Ovary (tissue), 7 donors: ENCODE measurements at regions not wholly inside any gene's neighbourhood (a gene's known extent, or its start where the extent isn't known, plus 50 kb on each side); places are given as distances from the start of the nearest gene placed in this dataset.

ENCODE experiments used
- DNase-seq, 5 donors: peaks; one replicate each; pipeline ENCODE4 v3.0.0-alpha.2; 2019 to 2020
- H3K27ac ChIP-seq, 2 donors: fragments of 200-600 bp; one replicate each; pipeline versions ENCODE4 v1.5.1 to v1.8.0; 2019 to 2022
- H3K27me3 ChIP-seq: fragments of 200-600 bp; one replicate; pipeline ENCODE4 v1.8.0; 2022
- H3K36me3 ChIP-seq: fragments of 200-600 bp; sonication (generic); one replicate; pipeline ENCODE4 v1.5.1; 2019
- H3K4me1 ChIP-seq: one replicate; pipeline ENCODE4 v1.8.1; 2013; ENCODE audit warnings: mild to moderate bottlenecking, moderate library complexity; ENCODE audit not compliant: insufficient read depth
- H3K4me3 ChIP-seq: fragments of 200-600 bp; sonication (generic); one replicate; pipeline ENCODE4 v1.5.1; 2017
- H3K9me3 ChIP-seq, 2 donors: fragments of 200-600 bp in 1 of 2; sonication (generic) in 1 of 2; one replicate each; pipeline versions ENCODE4 v1.5.1 to v1.8.1; 2013 to 2019; ENCODE audit warnings: mild to moderate bottlenecking in 1 of 2, moderate library complexity in 1 of 2
- CTCF ChIP-seq, 3 donors: fragments of 450-650 bp in 2 of 3; fragments of 200-600 bp in 1 of 3; IDR thresholded peaks; one replicate each; pipeline versions ENCODE4 v1.5.1 to v1.8.0; 2016 to 2022; ENCODE audit warnings: antibody characterized with exemption in 3 of 3, mild to moderate bottlenecking in 1 of 3
- EP300 ChIP-seq: sonication (generic); formaldehyde crosslinking; IDR thresholded peaks from one replicate; pipeline ENCODE4 v1.6.1; 2017; ENCODE audit warnings: antibody characterized with exemption
- POLR2A ChIP-seq: fragments of 450-650 bp; IDR thresholded peaks from one replicate; pipeline ENCODE4 v1.6.1; 2017; ENCODE audit warnings: antibody characterized with exemption, mild to moderate bottlenecking, moderate library complexity
- WGBS, 3 donors: extraction: QIAGEN DNeasy Blood & Tissue Kit in 1 of 3; methylation state at CpG; one replicate each; pipeline versions ENCODE4 v1.1.5 to v1.1.7; 2013 to 2017; 5-methylcytosine and 5-hydroxymethylcytosine counted together
- intact Hi-C, 4 donors: fragments of 100-400 bp; cut with DNase I; formaldehyde crosslinking; loops; one replicate each; pipeline versions ENCODE4 v1.11.0 to v1.15.1; 2022 to 2023
- donor health status: DM: no; HTN: no; CAD: no; lungs with moderate emphysema.
- donor health status: DM: no; HTN: no; CAD: no.
- donor health status: Bipolar disorder and iron deficiency.
- donor health status: DM: no; HTN: no; CAD: no.
- donor health status: DM: yes; HTN: yes; CAD: no.

GRCh38 chr5:17089690-17090089 lies 127.7 kb upstream of the BASP1 start:
- Histone ChIP-seq H3K36me3 (no peaks in the 10 kb centered on the region), H3K27me3 (no peaks in the 10 kb centered on the region), H3K4me3 (no peak overlapping the region), H3K4me1 (no peaks in the 10 kb centered on the region), H3K27ac (no peak overlapping the region), H3K9me3 (no peaks in the 10 kb centered on the region)
- intact Hi-C loops = loop anchor here in 1 of 4 donors (10.0 kb wide), 1 partner anchor 95 kb away; no protein-coding TSS in a partner anchor
- WGBS, 3 donors = 92 to 96% (median 93%) methylated on average over 2 of the region's 2 CpGs
- TF ChIP-seq POLR2A (no peak), EP300 (no peak), CTCF (IDR thresholded peaks at IDR 0.05) (no peak)
- no peak for DNase-seq

- Histone ChIP-seq H3K27me3 (no peaks in the 10 kb centered on the region), H3K9me3 (no peaks in the 10 kb centered on the region), H3K4me1 (no peaks in the 10 kb centered on the region), H3K4me3 (no peak overlapping the region), H3K36me3 (no peaks in the 10 kb centered on the region), H3K27ac (no peak overlapping the region)
- intact Hi-C loops = no loop called here
- TF ChIP-seq EP300 (no peak), CTCF (IDR thresholded peaks at IDR 0.05) (no peak), POLR2A (no peak)
- no peak for DNase-seq
- WGBS, 3 donors = 93 to 96% (median 95%) methylated on average over 5 of the region's 5 CpGs
Measured at GRCh38 chr5:17090839-17091238, 126.6 kb upstream of the BASP1 start.

- TF ChIP-seq EP300 (no peak), CTCF (IDR thresholded peaks at IDR 0.05) (no peak), POLR2A (no peak)
- H3K27me3 ChIP-seq = no peaks in the 10 kb centered on the region
- no peaks in the 10 kb centered on the region for H3K36me3 ChIP-seq
- no peak for DNase-seq
- intact Hi-C loops = no loop called here
- H3K9me3 ChIP-seq = no peaks in the 10 kb centered on the region
- H3K4me1 ChIP-seq = no peaks in the 10 kb centered on the region
- no peak overlapping the region for H3K4me3 ChIP-seq
- WGBS, 3 donors = 50 to 63% (median 59%) methylated on average over 7 of the region's 7 CpGs
- no peak overlapping the region for H3K27ac ChIP-seq
Measured at GRCh38 chr5:17094830-17095229, 122.6 kb upstream of the BASP1 start.

GRCh38 chr5:17096952-17097695 lies 120.3 kb upstream of the BASP1 start:
- no peaks in the 10 kb centered on the region for H3K9me3 ChIP-seq
- H3K4me1 ChIP-seq = no peaks in the 10 kb centered on the region
- WGBS, 3 donors = 62 to 73% (median 69%) methylated on average over 15 of the region's 15 CpGs
- intact Hi-C loops = no loop called here
- no peak for DNase-seq
- no peak overlapping the region for H3K27ac ChIP-seq
- H3K36me3 ChIP-seq = no peaks in the 10 kb centered on the region
- no peak overlapping the region for H3K4me3 ChIP-seq
- no peaks in the 10 kb centered on the region for H3K27me3 ChIP-seq
- TF ChIP-seq POLR2A (no peak), EP300 (no peak), CTCF (IDR thresholded peaks at IDR 0.05) (no peak)
